HEK293 (cell line): ENCODE measurements at regions not wholly inside any gene's neighbourhood (a gene's known extent, or its start where the extent isn't known, plus 50 kb on each side); places are given as distances from the start of the nearest gene placed in this dataset.

Experiments
- CTCF ChIA-PET: fragments of 350-600 bp; formaldehyde crosslinking; extraction: SDS; loops from one replicate; lab custom pipeline; 2021; ENCODE audit warnings: antibody characterized with exemption; lab: Yijun Ruan, JAX
- POLR2A ChIA-PET: fragments of 300-600 bp; formaldehyde crosslinking; extraction: SDS; loops from one replicate; lab custom pipeline; 2020; ENCODE audit warnings: antibody characterized with exemption, inconsistent platforms; lab: Yijun Ruan, JAX
- H3K27ac ChIP-seq: fragments of 200-500 bp; sonication (Bioruptor generic); 2 replicates; pipeline ENCODE4 v1.5.1; 2014; ENCODE audit warnings: low read depth, low read length, control low read depth, inconsistent platforms; ENCODE audit errors: extremely low read depth
- H3K36me3 ChIP-seq, 2 experiments: fragments of 200-500 bp in 1 of 2; sonication (Bioruptor generic) in 1 of 2; 1 replicate in 1 of 2; 2 replicates in 1 of 2; pipeline ENCODE4 v1.5.1; 2014 to 2017; ENCODE audit warnings: inconsistent platforms in 2 of 2, low read length in 2 of 2; ENCODE audit not compliant: control insufficient read depth in 2 of 2, insufficient read depth in 1 of 2
- H3K4me1 ChIP-seq: fragments of 200-500 bp; sonication (Bioruptor generic); 2 replicates; pipeline ENCODE4 v1.5.1; 2014; ENCODE audit warnings: mild to moderate bottlenecking, low read length, inconsistent platforms; ENCODE audit not compliant: control insufficient read depth, insufficient read depth
- H3K4me3 ChIP-seq: 2 replicates; pipeline ENCODE4 v1.5.1; 2011; ENCODE audit warnings: low read depth, mild to moderate bottlenecking, control low read depth, low read length, moderate library complexity
- H3K9me3 ChIP-seq: fragments of 200-500 bp; sonication (Bioruptor generic); 2 replicates; pipeline ENCODE4 v1.5.1; 2014; ENCODE audit warnings: low read depth, low read length, inconsistent platforms; ENCODE audit not compliant: control insufficient read depth, insufficient read depth
- YY2 ChIP-seq: fragments of 450-650 bp; formaldehyde crosslinking; IDR thresholded peaks from 2 replicates; pipeline ENCODE4 v1.5.1; 2016; ENCODE audit warnings: missing biosample characterization, missing genetic modification characterization
- ZFP3 ChIP-seq: fragments of 450-650 bp; formaldehyde crosslinking; IDR thresholded peaks from 2 replicates; pipeline ENCODE4 v1.5.1; 2016; ENCODE audit warnings: low read depth, missing biosample characterization, missing genetic modification characterization
- ZFP41 ChIP-seq: fragments of 450-650 bp; formaldehyde crosslinking; IDR thresholded peaks from 2 replicates; pipeline ENCODE4 v1.5.1; 2016; ENCODE audit warnings: missing biosample characterization, missing genetic modification characterization, borderline replicate concordance
- ZFP69B ChIP-seq: fragments of 450-650 bp; formaldehyde crosslinking; IDR thresholded peaks from 2 replicates; pipeline ENCODE4 v1.5.1; 2016; ENCODE audit warnings: missing biosample characterization, missing genetic modification characterization
- ZNF157 ChIP-seq: fragments of 450-650 bp; formaldehyde crosslinking; IDR thresholded peaks from 2 replicates; pipeline ENCODE4 v1.5.1; 2016; ENCODE audit warnings: missing biosample characterization, missing genetic modification characterization
- ZNF426 ChIP-seq: fragments of 450-650 bp; formaldehyde crosslinking; IDR thresholded peaks from 2 replicates; pipeline ENCODE4 v1.5.1; 2017; ENCODE audit warnings: missing biosample characterization, missing genetic modification characterization, mild to moderate bottlenecking, inconsistent platforms, moderate library complexity
- ZNF549 ChIP-seq: fragments of 450-650 bp; IDR thresholded peaks from 2 replicates; pipeline ENCODE4 v1.5.1; 2018; ENCODE audit warnings: missing biosample characterization, missing genetic modification characterization, mild to moderate bottlenecking, inconsistent platforms, moderate library complexity
- ZNF558 ChIP-seq: fragments of 450-650 bp; formaldehyde crosslinking; IDR thresholded peaks from 2 replicates; pipeline ENCODE4 v1.5.1; 2016; ENCODE audit warnings: missing biosample characterization, missing genetic modification characterization
- ZNF561 ChIP-seq: fragments of 450-650 bp; IDR thresholded peaks from 2 replicates; pipeline ENCODE4 v1.5.1; 2018; ENCODE audit warnings: missing biosample characterization, missing genetic modification characterization, borderline replicate concordance
- ZNF701 ChIP-seq: fragments of 450-650 bp; formaldehyde crosslinking; IDR thresholded peaks from 2 replicates; pipeline ENCODE4 v1.5.1; 2016; ENCODE audit warnings: missing biosample characterization, missing genetic modification characterization
- ZNF76 ChIP-seq: fragments of 450-650 bp; formaldehyde crosslinking; IDR thresholded peaks from 2 replicates; pipeline ENCODE4; 2016; ENCODE audit warnings: low read depth, missing biosample characterization, missing genetic modification characterization, borderline replicate concordance
- ZNF830 ChIP-seq: fragments of 450-650 bp; IDR thresholded peaks from 2 replicates; pipeline ENCODE4 v1.5.0; 2018; ENCODE audit warnings: missing biosample characterization, missing genetic modification characterization, low read depth, mild to moderate bottlenecking, moderate library complexity
- TF ChIP-seq, protein P1 (sequence below): fragments of 450-650 bp; formaldehyde crosslinking; IDR thresholded peaks from 2 replicates; pipeline ENCODE4 v1.5.1; 2016; ENCODE audit warnings: missing biosample characterization, missing genetic modification characterization, low read depth
- TF ChIP-seq, protein P2 (sequence below): fragments of 450-650 bp; formaldehyde crosslinking; IDR thresholded peaks from 2 replicates; pipeline ENCODE4 v1.5.1; 2017; ENCODE audit warnings: missing biosample characterization, missing genetic modification characterization
- TF ChIP-seq, protein P3 (sequence below): fragments of 450-650 bp; formaldehyde crosslinking; IDR thresholded peaks from 2 replicates; pipeline ENCODE4 v1.5.1; 2016; ENCODE audit warnings: missing biosample characterization, missing genetic modification characterization
- TF ChIP-seq, protein P4 (sequence below): fragments of 450-650 bp; formaldehyde crosslinking; IDR thresholded peaks from 2 replicates; pipeline ENCODE4 v1.5.1; 2016; ENCODE audit warnings: missing biosample characterization, missing genetic modification characterization

DNA sequence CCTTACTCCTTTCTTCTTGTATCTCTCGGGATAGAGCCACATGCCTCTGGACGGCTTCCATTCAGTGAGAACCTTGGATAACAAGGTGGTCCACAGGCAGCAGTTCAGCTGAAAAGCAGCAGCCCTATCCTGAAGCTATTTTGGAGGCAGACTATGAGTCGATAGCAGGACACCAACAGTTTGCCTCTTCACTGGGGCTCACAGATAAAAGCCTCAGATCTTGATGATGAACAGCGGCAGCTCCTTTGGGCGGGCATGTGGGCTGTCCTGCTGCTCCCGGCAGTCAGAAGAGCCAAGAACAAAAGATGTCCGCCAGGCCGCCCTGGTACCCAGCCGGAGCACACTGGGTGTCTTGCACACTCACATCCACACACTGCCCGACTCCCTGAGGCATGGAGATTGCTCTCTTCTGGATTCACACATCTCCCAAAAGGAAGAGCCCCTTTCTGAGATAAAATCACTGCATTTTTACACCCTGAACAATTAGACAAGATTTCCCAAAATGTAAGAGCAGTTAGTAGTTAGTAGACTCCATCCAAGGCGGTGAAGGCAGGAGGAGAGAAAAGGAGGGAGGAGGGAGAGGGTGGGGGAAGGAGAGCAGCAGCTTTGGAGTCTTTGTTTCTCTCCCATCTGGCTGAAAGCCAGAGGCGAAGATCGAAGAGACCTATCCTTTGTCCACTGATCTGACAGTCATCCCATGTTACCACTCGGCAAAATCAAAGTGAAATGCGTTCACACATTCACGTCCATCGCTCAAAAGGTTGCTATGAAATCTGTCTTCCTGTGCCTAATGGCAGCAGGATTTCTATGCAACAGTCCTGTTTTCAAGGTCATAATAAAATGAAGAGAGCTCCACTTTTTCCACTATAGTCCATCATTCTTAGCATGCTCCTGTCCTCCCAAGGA is 90.1 kb upstream of the KLF7 start:
- POLR2A ChIA-PET = no interaction called here
- Histone ChIP-seq H3K9me3 (no peaks in the 10 kb centered on the region), H3K4me1 (no peaks in the 10 kb centered on the region)
- TF ChIP-seq YY2 (tag by site-specific recombination) (no peak), ZNF549 (tag by site-specific recombination) (no peak), ZNF426 (tag by site-specific recombination) (no peak), ZNF157 (no peak), ZNF558 (tag by site-specific recombination) (no peak)
- TF ChIP-seq, protein P1, sequence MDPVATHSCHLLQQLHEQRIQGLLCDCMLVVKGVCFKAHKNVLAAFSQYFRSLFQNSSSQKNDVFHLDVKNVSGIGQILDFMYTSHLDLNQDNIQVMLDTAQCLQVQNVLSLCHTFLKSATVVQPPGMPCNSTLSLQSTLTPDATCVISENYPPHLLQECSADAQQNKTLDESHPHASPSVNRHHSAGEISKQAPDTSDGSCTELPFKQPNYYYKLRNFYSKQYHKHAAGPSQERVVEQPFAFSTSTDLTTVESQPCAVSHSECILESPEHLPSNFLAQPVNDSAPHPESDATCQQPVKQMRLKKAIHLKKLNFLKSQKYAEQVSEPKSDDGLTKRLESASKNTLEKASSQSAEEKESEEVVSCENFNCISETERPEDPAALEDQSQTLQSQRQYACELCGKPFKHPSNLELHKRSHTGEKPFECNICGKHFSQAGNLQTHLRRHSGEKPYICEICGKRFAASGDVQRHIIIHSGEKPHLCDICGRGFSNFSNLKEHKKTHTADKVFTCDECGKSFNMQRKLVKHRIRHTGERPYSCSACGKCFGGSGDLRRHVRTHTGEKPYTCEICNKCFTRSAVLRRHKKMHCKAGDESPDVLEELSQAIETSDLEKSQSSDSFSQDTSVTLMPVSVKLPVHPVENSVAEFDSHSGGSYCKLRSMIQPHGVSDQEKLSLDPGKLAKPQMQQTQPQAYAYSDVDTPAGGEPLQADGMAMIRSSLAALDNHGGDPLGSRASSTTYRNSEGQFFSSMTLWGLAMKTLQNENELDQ = no peak
- TF ChIP-seq, all 188 proteins: peak for 0
- CTCF ChIA-PET = interaction anchor here (0.6 to 0.8 kb wide), 2 partner anchors 15 to 218 kb away, joined by 3 to 4 read pairs; no protein-coding TSS in a partner anchor
- Histone ChIP-seq H3K27ac (no peak overlapping the region), H3K36me3 (no peaks in the 10 kb centered on the region), H3K4me3 (no peak overlapping the region)

DNA sequence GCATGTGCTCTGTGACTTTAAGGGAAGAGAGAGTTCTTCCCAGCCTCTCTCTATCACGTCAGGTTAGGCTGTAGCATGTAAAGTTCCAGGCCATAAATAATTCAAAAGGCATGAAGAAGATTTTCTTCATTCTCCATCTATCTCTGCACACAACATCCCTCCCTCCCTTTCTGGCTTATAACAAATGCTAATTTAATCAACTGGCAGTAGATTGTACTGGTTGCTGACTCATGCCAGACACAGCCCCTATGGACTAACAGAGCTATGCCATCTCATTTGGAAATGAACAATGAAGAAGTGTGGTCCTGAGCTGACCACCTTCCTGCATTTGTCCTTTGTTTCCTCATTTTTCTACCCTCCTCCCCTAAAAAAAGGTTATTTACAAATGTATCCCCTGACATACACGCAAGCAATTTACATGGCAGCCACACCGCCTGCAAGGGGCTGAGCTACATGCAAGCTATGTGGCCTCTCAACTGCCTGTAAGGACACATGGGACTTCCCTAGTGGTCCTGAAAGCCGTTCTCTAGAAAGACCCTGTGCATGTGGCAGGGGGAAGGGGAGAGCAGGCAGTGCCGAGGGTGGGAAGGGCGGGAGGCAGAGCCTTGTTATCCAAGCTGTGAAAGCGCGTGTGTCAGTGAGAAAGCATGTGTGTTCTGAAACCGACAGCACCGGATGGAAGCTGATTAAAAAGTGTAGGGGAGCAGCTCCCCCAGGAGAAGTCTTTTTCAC is 90.9 kb upstream of the KLF7 start:
- H3K4me3 ChIP-seq = no peak overlapping the region
- POLR2A ChIA-PET = no interaction called here
- CTCF ChIA-PET = interaction anchor here (0.6 kb wide), 1 partner anchor 217 kb away, joined by 4 read pairs; no protein-coding TSS in a partner anchor
- no peaks in the 10 kb centered on the region for H3K4me1 ChIP-seq
- no peaks in the 10 kb centered on the region for H3K36me3 ChIP-seq
- H3K9me3 ChIP-seq = no peaks in the 10 kb centered on the region
- TF ChIP-seq ZFP41 (tag by site-specific recombination) = no peak
- TF ChIP-seq, protein P1 = no peak
- no peak for TF ChIP-seq ZFP3 (tag by site-specific recombination)
- TF ChIP-seq, protein P2, sequence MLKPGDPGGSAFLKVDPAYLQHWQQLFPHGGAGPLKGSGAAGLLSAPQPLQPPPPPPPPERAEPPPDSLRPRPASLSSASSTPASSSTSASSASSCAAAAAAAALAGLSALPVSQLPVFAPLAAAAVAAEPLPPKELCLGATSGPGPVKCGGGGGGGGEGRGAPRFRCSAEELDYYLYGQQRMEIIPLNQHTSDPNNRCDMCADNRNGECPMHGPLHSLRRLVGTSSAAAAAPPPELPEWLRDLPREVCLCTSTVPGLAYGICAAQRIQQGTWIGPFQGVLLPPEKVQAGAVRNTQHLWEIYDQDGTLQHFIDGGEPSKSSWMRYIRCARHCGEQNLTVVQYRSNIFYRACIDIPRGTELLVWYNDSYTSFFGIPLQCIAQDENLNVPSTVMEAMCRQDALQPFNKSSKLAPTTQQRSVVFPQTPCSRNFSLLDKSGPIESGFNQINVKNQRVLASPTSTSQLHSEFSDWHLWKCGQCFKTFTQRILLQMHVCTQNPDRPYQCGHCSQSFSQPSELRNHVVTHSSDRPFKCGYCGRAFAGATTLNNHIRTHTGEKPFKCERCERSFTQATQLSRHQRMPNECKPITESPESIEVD (tag by site-specific recombination) = no peak
- TF ChIP-seq ZFP69B = no peak
- TF ChIP-seq, protein P3, sequence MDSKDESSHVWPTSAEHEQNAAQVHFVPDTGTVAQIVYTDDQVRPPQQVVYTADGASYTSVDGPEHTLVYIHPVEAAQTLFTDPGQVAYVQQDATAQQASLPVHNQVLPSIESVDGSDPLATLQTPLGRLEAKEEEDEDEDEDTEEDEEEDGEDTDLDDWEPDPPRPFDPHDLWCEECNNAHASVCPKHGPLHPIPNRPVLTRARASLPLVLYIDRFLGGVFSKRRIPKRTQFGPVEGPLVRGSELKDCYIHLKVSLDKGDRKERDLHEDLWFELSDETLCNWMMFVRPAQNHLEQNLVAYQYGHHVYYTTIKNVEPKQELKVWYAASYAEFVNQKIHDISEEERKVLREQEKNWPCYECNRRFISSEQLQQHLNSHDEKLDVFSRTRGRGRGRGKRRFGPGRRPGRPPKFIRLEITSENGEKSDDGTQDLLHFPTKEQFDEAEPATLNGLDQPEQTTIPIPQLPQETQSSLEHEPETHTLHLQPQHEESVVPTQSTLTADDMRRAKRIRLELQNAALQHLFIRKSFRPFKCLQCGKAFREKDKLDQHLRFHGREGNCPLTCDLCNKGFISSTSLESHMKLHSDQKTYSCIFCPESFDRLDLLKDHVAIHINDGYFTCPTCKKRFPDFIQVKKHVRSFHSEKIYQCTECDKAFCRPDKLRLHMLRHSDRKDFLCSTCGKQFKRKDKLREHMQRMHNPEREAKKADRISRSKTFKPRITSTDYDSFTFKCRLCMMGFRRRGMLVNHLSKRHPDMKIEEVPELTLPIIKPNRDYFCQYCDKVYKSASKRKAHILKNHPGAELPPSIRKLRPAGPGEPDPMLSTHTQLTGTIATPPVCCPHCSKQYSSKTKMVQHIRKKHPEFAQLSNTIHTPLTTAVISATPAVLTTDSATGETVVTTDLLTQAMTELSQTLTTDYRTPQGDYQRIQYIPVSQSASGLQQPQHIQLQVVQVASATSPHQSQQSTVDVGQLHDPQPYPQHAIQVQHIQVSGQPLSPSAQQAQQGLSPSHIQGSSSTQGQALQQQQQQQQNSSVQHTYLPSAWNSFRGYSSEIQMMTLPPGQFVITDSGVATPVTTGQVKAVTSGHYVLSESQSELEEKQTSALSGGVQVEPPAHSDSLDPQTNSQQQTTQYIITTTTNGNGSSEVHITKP = no peak
- TF ChIP-seq ZNF701 (tag by site-specific recombination) = no peak
- no peak for TF ChIP-seq ZNF76
- no peak for TF ChIP-seq ZNF830 (tag by site-specific recombination)
- TF ChIP-seq, protein P4, sequence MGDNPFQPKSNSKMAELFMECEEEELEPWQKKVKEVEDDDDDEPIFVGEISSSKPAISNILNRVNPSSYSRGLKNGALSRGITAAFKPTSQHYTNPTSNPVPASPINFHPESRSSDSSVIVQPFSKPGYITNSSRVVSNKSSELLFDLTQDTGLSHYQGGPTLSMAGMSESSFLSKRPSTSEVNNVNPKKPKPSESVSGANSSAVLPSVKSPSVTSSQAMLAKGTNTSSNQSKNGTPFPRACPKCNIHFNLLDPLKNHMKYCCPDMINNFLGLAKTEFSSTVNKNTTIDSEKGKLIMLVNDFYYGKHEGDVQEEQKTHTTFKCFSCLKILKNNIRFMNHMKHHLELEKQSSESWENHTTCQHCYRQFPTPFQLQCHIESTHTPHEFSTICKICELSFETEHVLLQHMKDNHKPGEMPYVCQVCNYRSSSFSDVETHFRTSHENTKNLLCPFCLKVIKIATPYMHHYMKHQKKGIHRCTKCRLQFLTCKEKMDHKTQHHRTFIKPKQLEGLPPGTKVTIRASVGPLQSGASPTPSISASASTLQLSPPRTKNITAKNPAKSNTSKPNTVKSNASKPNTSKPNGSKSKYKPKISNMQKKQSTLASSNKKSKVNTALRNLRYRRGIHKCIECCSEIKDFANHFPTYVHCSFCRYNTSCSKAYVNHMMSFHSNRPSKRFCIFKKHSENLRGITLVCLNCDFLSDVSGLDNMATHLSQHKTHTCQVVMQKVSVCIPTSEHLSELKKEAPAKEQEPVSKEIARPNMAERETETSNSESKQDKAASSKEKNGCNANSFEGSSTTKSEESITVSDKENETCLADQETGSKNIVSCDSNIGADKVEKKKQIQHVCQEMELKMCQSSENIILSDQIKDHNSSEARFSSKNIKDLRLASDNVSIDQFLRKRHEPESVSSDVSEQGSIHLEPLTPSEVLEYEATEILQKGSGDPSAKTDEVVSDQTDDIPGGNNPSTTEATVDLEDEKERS (tag by site-specific recombination) = no peak
- no peak for TF ChIP-seq ZNF561
- H3K27ac ChIP-seq = no peak overlapping the region
